GM23338 (cell line): ENCODE measurements at regions not wholly inside any gene's neighbourhood (a gene's known extent, or its start where the extent isn't known, plus 50 kb on each side); places are given as distances from the start of the nearest gene placed in this dataset.

ENCODE experiments used
- ATAC-seq: fragments of 200-7000 bp; cut with Tn5 transposase; 3 replicates; pipeline ENCODE4 v1.9.1; 2020
- DNase-seq: peaks from one replicate; pipeline ENCODE4 v3.0.0-alpha.2; 2015; ENCODE audit warnings: low spot score
- H2AFZ ChIP-seq: fragments of 200-600 bp; sonication (generic); 2 replicates; pipeline ENCODE4 v1.8.0; 2016; ENCODE audit warnings: antibody characterized with exemption, mild to moderate bottlenecking, moderate library complexity
- H3F3A ChIP-seq: fragments of 200-600 bp; sonication (generic); replicated peaks from 2 replicates; pipeline ENCODE4 v1.8.0; 2017; ENCODE audit warnings: antibody characterized with exemption, mixed run types, low read depth
- H3K27ac ChIP-seq: fragments of 200-600 bp; sonication (generic); 2 replicates; pipeline ENCODE4 v1.6.1; 2016; ENCODE audit warnings: low read depth
- H3K27me3 ChIP-seq: fragments of 200-600 bp; sonication (generic); 2 replicates; pipeline ENCODE4 v1.8.0; 2016; ENCODE audit warnings: mild to moderate bottlenecking, mixed run types, moderate library complexity; ENCODE audit not compliant: insufficient read depth
- H3K36me3 ChIP-seq: fragments of 200-600 bp; sonication (generic); 2 replicates; pipeline ENCODE4 v1.8.0; 2016; ENCODE audit warnings: mild to moderate bottlenecking; ENCODE audit not compliant: insufficient read depth
- H3K4me1 ChIP-seq: fragments of 200-600 bp; sonication (generic); 2 replicates; pipeline ENCODE4 v1.8.0; 2016; ENCODE audit warnings: mild to moderate bottlenecking, moderate library complexity; ENCODE audit not compliant: insufficient read depth
- H3K4me2 ChIP-seq: fragments of 200-600 bp; sonication (generic); 2 replicates; pipeline ENCODE4 v1.7.1; 2017; ENCODE audit warnings: mixed run types
- H3K4me3 ChIP-seq: fragments of 200-600 bp; sonication (generic); 2 replicates; pipeline ENCODE4 v1.6.1; 2016; ENCODE audit warnings: mixed run types
- H3K79me2 ChIP-seq: fragments of 200-600 bp; sonication (generic); replicated peaks from 2 replicates; pipeline ENCODE4 v1.8.0; 2017; ENCODE audit warnings: mild to moderate bottlenecking; ENCODE audit not compliant: insufficient read depth
- H3K9me2 ChIP-seq: fragments of 200-600 bp; sonication (generic); 2 replicates; pipeline ENCODE4 v1.8.0; 2017; ENCODE audit not compliant: insufficient read depth
- H4K20me1 ChIP-seq: fragments of 200-600 bp; sonication (generic); replicated peaks from 2 replicates; pipeline ENCODE4 v1.8.0; 2017; ENCODE audit warnings: mild to moderate bottlenecking; ENCODE audit not compliant: insufficient read depth
- H3K27ac Mint-ChIP-seq: 2 replicates; pipeline ENCODE4 v1.8.0; 2020; ENCODE audit warnings: inconsistent platforms, mild to moderate bottlenecking, moderate library complexity, mixed read lengths
- H3K27me3 Mint-ChIP-seq: 3 replicates; pipeline ENCODE4 v1.8.0; 2022; ENCODE audit warnings: low read depth, mild to moderate bottlenecking, moderate library complexity, mixed read lengths, inconsistent platforms; ENCODE audit not compliant: insufficient read depth, poor library complexity
- H3K36me3 Mint-ChIP-seq: 3 replicates; pipeline ENCODE4 v1.8.0; 2021; ENCODE audit warnings: low read depth, mild to moderate bottlenecking, inconsistent platforms, moderate library complexity, mixed read lengths
- H3K4me1 Mint-ChIP-seq: 3 replicates; pipeline ENCODE4 v1.8.0; 2020; ENCODE audit warnings: mild to moderate bottlenecking, inconsistent platforms, mixed read lengths
- H3K4me3 Mint-ChIP-seq: 3 replicates; pipeline ENCODE4 v1.8.0; 2021; ENCODE audit warnings: moderate library complexity, mild to moderate bottlenecking, inconsistent platforms, mixed read lengths
- H3K9me3 Mint-ChIP-seq: 3 replicates; pipeline ENCODE4 v1.8.0; 2020; ENCODE audit warnings: moderate library complexity, mild to moderate bottlenecking, inconsistent platforms, mixed read lengths
- CREB1 ChIP-seq: fragments of 250-450 bp; sonication (Bioruptor Pico); IDR thresholded peaks from 2 replicates; pipeline ENCODE4 v1.5.0; 2020; ENCODE audit warnings: low read depth, mild to moderate bottlenecking, moderate library complexity
- EZH2 ChIP-seq: fragments of 200-600 bp; sonication (generic); IDR thresholded peaks from one replicate; pipeline ENCODE4 v1.8.0; 2017; ENCODE audit warnings: antibody characterized with exemption, mild to moderate bottlenecking, low read depth; ENCODE audit not compliant: unreplicated experiment
- EZH2phosphoT487 ChIP-seq: fragments of 200-600 bp; sonication (generic); IDR thresholded peaks from one replicate; pipeline ENCODE4 v1.8.1; 2018; ENCODE audit warnings: antibody characterized with exemption; ENCODE audit not compliant: unreplicated experiment
- JUNB ChIP-seq: IDR thresholded peaks from one replicate; pipeline ENCODE4 v1.6.1; 2016; ENCODE audit warnings: antibody characterized with exemption; ENCODE audit not compliant: unreplicated experiment
- NANOG ChIP-seq: IDR thresholded peaks from 2 replicates; pipeline ENCODE4 v1.6.1; 2016; ENCODE audit warnings: antibody characterized with exemption, borderline replicate concordance
- POLR2AphosphoS5 ChIP-seq: IDR thresholded peaks from 2 replicates; pipeline ENCODE4 v1.6.1; 2016; ENCODE audit warnings: antibody characterized with exemption, low read depth
- STAT1 ChIP-seq: IDR thresholded peaks from one replicate; pipeline ENCODE4 v1.6.1; 2016; ENCODE audit warnings: antibody characterized with exemption; ENCODE audit not compliant: unreplicated experiment
- ZNF114 ChIP-seq: fragments of 250-450 bp; sonication (Bioruptor Pico); IDR thresholded peaks from 2 replicates; pipeline ENCODE4 v1.5.0; 2020; ENCODE audit warnings: mild to moderate bottlenecking, moderate library complexity
- ZNF331 ChIP-seq: fragments of 250-450 bp; sonication (Bioruptor Pico); IDR thresholded peaks from 2 replicates; pipeline ENCODE4 v1.5.0; 2020; ENCODE audit warnings: low read depth, mild to moderate bottlenecking, moderate library complexity
- TF ChIP-seq, protein P1 (sequence below): IDR thresholded peaks from 2 replicates; pipeline ENCODE4 v1.6.1; 2016; ENCODE audit warnings: antibody characterized with exemption
- TF ChIP-seq, protein P2 (sequence below), 2 experiments: fragments of 200-600 bp in 1 of 2; sonication (generic) in 1 of 2; conservative IDR thresholded peaks; 2 replicates each; pipeline versions ENCODE4 v1.5.1 to v1.6.1; 2016 to 2017; ENCODE audit warnings: antibody characterized with exemption in 2 of 2, low read depth in 2 of 2, mild to moderate bottlenecking in 2 of 2, moderate library complexity in 1 of 2
- TF ChIP-seq, protein P3 (sequence below): IDR thresholded peaks from one replicate; pipeline ENCODE4 v1.6.1; 2018; ENCODE audit warnings: antibody characterized with exemption; ENCODE audit not compliant: unreplicated experiment
- TF ChIP-seq, protein P4 (sequence below): fragments of 250-450 bp; sonication (Bioruptor Pico); IDR thresholded peaks from 2 replicates; pipeline ENCODE4 v1.5.0; 2020; ENCODE audit warnings: mild to moderate bottlenecking, moderate library complexity

DNA sequence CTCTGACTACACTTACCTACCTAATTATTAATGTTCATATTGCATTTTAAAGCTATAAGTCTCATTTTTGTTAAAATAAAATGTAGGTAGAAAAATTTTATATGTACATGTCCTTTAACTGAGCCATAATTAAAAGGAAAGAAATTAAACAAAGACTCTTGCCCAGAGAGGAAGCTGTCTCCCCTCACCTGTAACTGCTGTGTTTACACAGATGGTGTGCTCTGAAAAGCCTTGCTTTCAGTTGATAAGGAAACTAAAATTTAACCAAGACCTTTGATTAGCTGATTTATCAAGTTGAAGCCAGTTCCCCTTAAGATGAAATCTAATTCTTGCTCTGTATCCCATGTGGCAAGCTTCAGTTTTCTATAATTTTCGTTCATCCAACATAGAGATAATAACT lies 213.5 kb downstream of the LYPLAL1 start:
- H3K4me3 ChIP-seq, result no peak overlapping the region
- H3K36me3 ChIP-seq, result no peaks in the 10 kb centered on the region
- no peak overlapping the region for H2AFZ ChIP-seq
- Mint-ChIP-seq H3K27me3 (peaks cover 1% of the 10 kb centered on the region), H3K4me3 (no peak overlapping the region), H3K9me3 (no peaks in the 10 kb centered on the region), H3K36me3 (no peaks in the 10 kb centered on the region), H3K27ac (no peak overlapping the region), H3K4me1 (peaks cover 9% of the 10 kb centered on the region; the same call in 2 of the 3 replicates)
- TF ChIP-seq JUNB (no peak), STAT1 (no peak), EZH2phosphoT487 (no peak), ZNF114 (CRISPR knock-in tag) (no peak), CREB1 (no peak), NANOG (no peak), ZNF331 (CRISPR knock-in tag) (no peak), POLR2AphosphoS5 (no peak), EZH2 (no peak)
- TF ChIP-seq, protein P1, sequence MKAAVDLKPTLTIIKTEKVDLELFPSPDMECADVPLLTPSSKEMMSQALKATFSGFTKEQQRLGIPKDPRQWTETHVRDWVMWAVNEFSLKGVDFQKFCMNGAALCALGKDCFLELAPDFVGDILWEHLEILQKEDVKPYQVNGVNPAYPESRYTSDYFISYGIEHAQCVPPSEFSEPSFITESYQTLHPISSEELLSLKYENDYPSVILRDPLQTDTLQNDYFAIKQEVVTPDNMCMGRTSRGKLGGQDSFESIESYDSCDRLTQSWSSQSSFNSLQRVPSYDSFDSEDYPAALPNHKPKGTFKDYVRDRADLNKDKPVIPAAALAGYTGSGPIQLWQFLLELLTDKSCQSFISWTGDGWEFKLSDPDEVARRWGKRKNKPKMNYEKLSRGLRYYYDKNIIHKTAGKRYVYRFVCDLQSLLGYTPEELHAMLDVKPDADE, result no peak
- TF ChIP-seq, protein P2, sequence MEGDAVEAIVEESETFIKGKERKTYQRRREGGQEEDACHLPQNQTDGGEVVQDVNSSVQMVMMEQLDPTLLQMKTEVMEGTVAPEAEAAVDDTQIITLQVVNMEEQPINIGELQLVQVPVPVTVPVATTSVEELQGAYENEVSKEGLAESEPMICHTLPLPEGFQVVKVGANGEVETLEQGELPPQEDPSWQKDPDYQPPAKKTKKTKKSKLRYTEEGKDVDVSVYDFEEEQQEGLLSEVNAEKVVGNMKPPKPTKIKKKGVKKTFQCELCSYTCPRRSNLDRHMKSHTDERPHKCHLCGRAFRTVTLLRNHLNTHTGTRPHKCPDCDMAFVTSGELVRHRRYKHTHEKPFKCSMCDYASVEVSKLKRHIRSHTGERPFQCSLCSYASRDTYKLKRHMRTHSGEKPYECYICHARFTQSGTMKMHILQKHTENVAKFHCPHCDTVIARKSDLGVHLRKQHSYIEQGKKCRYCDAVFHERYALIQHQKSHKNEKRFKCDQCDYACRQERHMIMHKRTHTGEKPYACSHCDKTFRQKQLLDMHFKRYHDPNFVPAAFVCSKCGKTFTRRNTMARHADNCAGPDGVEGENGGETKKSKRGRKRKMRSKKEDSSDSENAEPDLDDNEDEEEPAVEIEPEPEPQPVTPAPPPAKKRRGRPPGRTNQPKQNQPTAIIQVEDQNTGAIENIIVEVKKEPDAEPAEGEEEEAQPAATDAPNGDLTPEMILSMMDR (conservative IDR thresholded peaks at IDR 0.05; ENCODE audit: low read depth in 2 of 2), result no peak
- TF ChIP-seq, protein P3, sequence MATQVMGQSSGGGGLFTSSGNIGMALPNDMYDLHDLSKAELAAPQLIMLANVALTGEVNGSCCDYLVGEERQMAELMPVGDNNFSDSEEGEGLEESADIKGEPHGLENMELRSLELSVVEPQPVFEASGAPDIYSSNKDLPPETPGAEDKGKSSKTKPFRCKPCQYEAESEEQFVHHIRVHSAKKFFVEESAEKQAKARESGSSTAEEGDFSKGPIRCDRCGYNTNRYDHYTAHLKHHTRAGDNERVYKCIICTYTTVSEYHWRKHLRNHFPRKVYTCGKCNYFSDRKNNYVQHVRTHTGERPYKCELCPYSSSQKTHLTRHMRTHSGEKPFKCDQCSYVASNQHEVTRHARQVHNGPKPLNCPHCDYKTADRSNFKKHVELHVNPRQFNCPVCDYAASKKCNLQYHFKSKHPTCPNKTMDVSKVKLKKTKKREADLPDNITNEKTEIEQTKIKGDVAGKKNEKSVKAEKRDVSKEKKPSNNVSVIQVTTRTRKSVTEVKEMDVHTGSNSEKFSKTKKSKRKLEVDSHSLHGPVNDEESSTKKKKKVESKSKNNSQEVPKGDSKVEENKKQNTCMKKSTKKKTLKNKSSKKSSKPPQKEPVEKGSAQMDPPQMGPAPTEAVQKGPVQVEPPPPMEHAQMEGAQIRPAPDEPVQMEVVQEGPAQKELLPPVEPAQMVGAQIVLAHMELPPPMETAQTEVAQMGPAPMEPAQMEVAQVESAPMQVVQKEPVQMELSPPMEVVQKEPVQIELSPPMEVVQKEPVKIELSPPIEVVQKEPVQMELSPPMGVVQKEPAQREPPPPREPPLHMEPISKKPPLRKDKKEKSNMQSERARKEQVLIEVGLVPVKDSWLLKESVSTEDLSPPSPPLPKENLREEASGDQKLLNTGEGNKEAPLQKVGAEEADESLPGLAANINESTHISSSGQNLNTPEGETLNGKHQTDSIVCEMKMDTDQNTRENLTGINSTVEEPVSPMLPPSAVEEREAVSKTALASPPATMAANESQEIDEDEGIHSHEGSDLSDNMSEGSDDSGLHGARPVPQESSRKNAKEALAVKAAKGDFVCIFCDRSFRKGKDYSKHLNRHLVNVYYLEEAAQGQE, result no peak
- TF ChIP-seq, protein P4, sequence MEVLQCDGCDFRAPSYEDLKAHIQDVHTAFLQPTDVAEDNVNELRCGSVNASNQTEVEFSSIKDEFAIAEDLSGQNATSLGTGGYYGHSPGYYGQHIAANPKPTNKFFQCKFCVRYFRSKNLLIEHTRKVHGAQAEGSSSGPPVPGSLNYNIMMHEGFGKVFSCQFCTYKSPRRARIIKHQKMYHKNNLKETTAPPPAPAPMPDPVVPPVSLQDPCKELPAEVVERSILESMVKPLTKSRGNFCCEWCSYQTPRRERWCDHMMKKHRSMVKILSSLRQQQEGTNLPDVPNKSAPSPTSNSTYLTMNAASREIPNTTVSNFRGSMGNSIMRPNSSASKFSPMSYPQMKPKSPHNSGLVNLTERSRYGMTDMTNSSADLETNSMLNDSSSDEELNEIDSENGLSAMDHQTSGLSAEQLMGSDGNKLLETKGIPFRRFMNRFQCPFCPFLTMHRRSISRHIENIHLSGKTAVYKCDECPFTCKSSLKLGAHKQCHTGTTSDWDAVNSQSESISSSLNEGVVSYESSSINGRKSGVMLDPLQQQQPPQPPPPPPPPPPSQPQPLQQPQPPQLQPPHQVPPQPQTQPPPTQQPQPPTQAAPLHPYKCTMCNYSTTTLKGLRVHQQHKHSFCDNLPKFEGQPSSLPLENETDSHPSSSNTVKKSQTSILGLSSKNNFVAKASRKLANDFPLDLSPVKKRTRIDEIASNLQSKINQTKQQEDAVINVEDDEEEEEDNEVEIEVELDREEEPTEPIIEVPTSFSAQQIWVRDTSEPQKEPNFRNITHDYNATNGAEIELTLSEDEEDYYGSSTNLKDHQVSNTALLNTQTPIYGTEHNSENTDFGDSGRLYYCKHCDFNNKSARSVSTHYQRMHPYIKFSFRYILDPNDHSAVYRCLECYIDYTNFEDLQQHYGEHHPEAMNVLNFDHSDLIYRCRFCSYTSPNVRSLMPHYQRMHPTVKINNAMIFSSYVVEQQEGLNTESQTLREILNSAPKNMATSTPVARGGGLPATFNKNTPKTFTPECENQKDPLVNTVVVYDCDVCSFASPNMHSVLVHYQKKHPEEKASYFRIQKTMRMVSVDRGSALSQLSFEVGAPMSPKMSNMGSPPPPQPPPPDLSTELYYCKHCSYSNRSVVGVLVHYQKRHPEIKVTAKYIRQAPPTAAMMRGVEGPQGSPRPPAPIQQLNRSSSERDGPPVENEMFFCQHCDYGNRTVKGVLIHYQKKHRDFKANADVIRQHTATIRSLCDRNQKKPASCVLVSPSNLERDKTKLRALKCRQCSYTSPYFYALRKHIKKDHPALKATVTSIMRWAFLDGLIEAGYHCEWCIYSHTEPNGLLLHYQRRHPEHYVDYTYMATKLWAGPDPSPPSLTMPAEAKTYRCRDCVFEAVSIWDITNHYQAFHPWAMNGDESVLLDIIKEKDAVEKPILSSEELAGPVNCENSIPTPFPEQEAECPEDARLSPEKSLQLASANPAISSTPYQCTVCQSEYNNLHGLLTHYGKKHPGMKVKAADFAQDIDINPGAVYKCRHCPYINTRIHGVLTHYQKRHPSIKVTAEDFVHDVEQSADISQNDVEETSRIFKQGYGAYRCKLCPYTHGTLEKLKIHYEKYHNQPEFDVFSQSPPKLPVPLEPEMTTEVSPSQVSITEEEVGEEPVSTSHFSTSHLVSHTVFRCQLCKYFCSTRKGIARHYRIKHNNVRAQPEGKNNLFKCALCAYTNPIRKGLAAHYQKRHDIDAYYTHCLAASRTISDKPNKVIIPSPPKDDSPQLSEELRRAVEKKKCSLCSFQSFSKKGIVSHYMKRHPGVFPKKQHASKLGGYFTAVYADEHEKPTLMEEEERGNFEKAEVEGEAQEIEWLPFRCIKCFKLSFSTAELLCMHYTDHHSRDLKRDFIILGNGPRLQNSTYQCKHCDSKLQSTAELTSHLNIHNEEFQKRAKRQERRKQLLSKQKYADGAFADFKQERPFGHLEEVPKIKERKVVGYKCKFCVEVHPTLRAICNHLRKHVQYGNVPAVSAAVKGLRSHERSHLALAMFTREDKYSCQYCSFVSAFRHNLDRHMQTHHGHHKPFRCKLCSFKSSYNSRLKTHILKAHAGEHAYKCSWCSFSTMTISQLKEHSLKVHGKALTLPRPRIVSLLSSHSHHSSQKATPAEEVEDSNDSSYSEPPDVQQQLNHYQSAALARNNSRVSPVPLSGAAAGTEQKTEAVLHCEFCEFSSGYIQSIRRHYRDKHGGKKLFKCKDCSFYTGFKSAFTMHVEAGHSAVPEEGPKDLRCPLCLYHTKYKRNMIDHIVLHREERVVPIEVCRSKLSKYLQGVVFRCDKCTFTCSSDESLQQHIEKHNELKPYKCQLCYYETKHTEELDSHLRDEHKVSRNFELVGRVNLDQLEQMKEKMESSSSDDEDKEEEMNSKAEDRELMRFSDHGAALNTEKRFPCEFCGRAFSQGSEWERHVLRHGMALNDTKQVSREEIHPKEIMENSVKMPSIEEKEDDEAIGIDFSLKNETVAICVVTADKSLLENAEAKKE (CRISPR knock-in tag), result no peak
- H3K4me1 ChIP-seq, result no peaks in the 10 kb centered on the region
- H4K20me1 ChIP-seq, result no peaks in the 10 kb centered on the region
- H3K27me3 ChIP-seq, result no peaks in the 10 kb centered on the region
- ATAC-seq (no peak), DNase-seq (no peak)
- no peaks in the 10 kb centered on the region for H3F3A ChIP-seq
- H3K4me2 ChIP-seq, result no peak overlapping the region
- H3K27ac ChIP-seq, result no peak overlapping the region
- peaks cover 3% of the 10 kb centered on the region; the same call in 1 of the 2 replicates for H3K9me2 ChIP-seq
- H3K79me2 ChIP-seq, result no peaks in the 10 kb centered on the region
